SU-DHL-6 (cell line): ENCODE measurements at regions not wholly inside any gene's neighbourhood (a gene's known extent, or its start where the extent isn't known, plus 50 kb on each side); places are given as distances from the start of the nearest gene placed in this dataset.

Experiments used
- H2AFZ ChIP-seq: fragments of 200-600 bp; sonication (generic); 2 replicates; pipeline ENCODE4 v1.6.1; 2014; ENCODE audit warnings: low read depth, mild to moderate bottlenecking, moderate library complexity, mixed read lengths, antibody characterized with exemption, low read length; ENCODE audit not compliant: severe bottlenecking
- H3F3A ChIP-seq: fragments of 200-600 bp; shearing (Covaris generic); 2 replicates; pipeline ENCODE4 v1.6.0; 2016; ENCODE audit warnings: antibody characterized with exemption, mild to moderate bottlenecking; ENCODE audit not compliant: insufficient read depth
- H3K27ac ChIP-seq: fragments of 200-600 bp; sonication (generic); 2 replicates; pipeline ENCODE4 v1.5.1; 2016; ENCODE audit warnings: low read depth, mild to moderate bottlenecking, low read length, moderate library complexity, mixed read lengths
- H3K27me3 ChIP-seq: fragments of 200-600 bp; sonication (generic), shearing (Covaris generic); 2 replicates; pipeline ENCODE4 v1.6.0; 2014; ENCODE audit warnings: mild to moderate bottlenecking, low read length
- H3K36me3 ChIP-seq: fragments of 200-600 bp; sonication (generic); 2 replicates; pipeline ENCODE4 v1.6.1; 2014; ENCODE audit warnings: mild to moderate bottlenecking, low read length, mixed read lengths
- H3K4me2 ChIP-seq: fragments of 300-600, 200-600 bp; shearing (Covaris generic), sonication (generic); 2 replicates; pipeline ENCODE4 v1.6.0; 2014; ENCODE audit warnings: low read length, low read depth, mild to moderate bottlenecking; ENCODE audit not compliant: poor library complexity, severe bottlenecking
- H3K4me3 ChIP-seq: fragments of 200-600 bp; sonication (generic); 2 replicates; pipeline ENCODE4 v1.5.1; 2014; ENCODE audit warnings: antibody characterized with exemption, low read length, mild to moderate bottlenecking, mixed read lengths; ENCODE audit not compliant: insufficient read depth, poor library complexity, severe bottlenecking
- H3K79me2 ChIP-seq: fragments of 200-600 bp; sonication (generic); 2 replicates; pipeline ENCODE4 v1.6.1; 2014; ENCODE audit warnings: mild to moderate bottlenecking, low read length, moderate library complexity; ENCODE audit not compliant: insufficient read depth
- H3K9ac ChIP-seq: fragments of 200-600 bp; sonication (generic); 2 replicates; pipeline ENCODE4 v1.7.0; 2014; ENCODE audit warnings: mild to moderate bottlenecking, low read length
- H3K9me2 ChIP-seq: fragments of 200-600 bp; sonication (generic); replicated peaks from 2 replicates; pipeline ENCODE4 v1.6.1; 2014; ENCODE audit warnings: low read length; ENCODE audit not compliant: insufficient read depth
- H3K9me3 ChIP-seq: fragments of 200-600 bp; sonication (generic); 2 replicates; pipeline ENCODE4 v1.6.1; 2014; ENCODE audit warnings: low read length, mixed read lengths; ENCODE audit not compliant: insufficient read depth
- H4K20me1 ChIP-seq: fragments of 200-600 bp; sonication (generic); 2 replicates; pipeline ENCODE4 v1.6.1; 2014; ENCODE audit warnings: low read depth, mild to moderate bottlenecking, antibody characterized with exemption, low read length, moderate library complexity, mixed read lengths
- CTCF ChIP-seq: fragments of 200-600 bp; sonication (generic); IDR thresholded peaks from one replicate; pipeline ENCODE4 v1.5.1; 2017; ENCODE audit warnings: antibody characterized with exemption, mild to moderate bottlenecking, low read length, moderate library complexity; ENCODE audit not compliant: insufficient read depth, poor library complexity, severe bottlenecking
- EZH2phosphoT487 ChIP-seq: fragments of 200-600 bp; sonication (generic), shearing (Covaris generic); conservative IDR thresholded peaks from 2 replicates; pipeline ENCODE4 v1.6.1; 2018; ENCODE audit warnings: mild to moderate bottlenecking, antibody characterized with exemption, low read length, moderate library complexity, mixed read lengths

GRCh38 chr4:137700751-137701150 lies 168.5 kb upstream of the PCDH18 start:
- Histone ChIP-seq H3K9ac (no peak overlapping the region), H3K9me2 (no peaks in the 10 kb centered on the region), H4K20me1 (no peaks in the 10 kb centered on the region), H3K27me3 (no peaks in the 10 kb centered on the region), H3K79me2 (no peaks in the 10 kb centered on the region), H3F3A (no peaks in the 10 kb centered on the region), H3K4me2 (no peak overlapping the region), H3K4me3 (no peak overlapping the region), H3K27ac (no peak overlapping the region), H3K36me3 (no peaks in the 10 kb centered on the region), H3K9me3 (no peaks in the 10 kb centered on the region), H2AFZ (no peak overlapping the region)
- no peak for TF ChIP-seq CTCF
- TF ChIP-seq EZH2phosphoT487: no peak

- H3K4me2 ChIP-seq: no peak overlapping the region
- no peaks in the 10 kb centered on the region for H3K36me3 ChIP-seq
- H3F3A ChIP-seq: no peaks in the 10 kb centered on the region
- no peaks in the 10 kb centered on the region for H3K79me2 ChIP-seq
- no peak overlapping the region for H2AFZ ChIP-seq
- no peaks in the 10 kb centered on the region for H3K9me3 ChIP-seq
- H4K20me1 ChIP-seq: no peaks in the 10 kb centered on the region
- TF ChIP-seq EZH2phosphoT487 (no peak), CTCF (no peak)
- no peak overlapping the region for H3K9ac ChIP-seq
- no peak overlapping the region for H3K27ac ChIP-seq
- no peaks in the 10 kb centered on the region for H3K27me3 ChIP-seq
- H3K4me3 ChIP-seq: no peak overlapping the region
- no peaks in the 10 kb centered on the region for H3K9me2 ChIP-seq
Observed at GRCh38 chr4:137700072-137700471, 167.8 kb upstream of the PCDH18 start.

DNA sequence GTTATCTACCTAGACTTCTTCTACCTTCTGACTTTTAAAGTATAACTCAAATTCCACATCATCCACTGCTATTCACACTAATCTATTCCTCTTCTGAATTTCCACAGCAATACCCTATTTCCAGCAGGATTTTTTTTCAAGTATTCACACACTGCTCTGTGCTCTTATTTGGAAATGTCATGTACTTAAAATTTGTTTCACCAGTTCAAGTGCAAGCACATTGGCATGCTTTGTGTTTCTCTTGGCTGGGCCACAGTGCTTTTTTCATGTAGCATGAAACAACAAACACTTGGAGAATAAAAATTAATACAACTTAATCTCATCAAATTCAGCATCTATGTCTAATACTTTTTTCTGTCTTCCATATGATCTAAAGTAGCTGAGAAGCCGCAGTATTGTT lies 161.8 kb upstream of the PCDH18 start:
- H3K36me3 ChIP-seq: no peaks in the 10 kb centered on the region
- H2AFZ ChIP-seq: no peak overlapping the region
- no peaks in the 10 kb centered on the region for H4K20me1 ChIP-seq

DNA sequence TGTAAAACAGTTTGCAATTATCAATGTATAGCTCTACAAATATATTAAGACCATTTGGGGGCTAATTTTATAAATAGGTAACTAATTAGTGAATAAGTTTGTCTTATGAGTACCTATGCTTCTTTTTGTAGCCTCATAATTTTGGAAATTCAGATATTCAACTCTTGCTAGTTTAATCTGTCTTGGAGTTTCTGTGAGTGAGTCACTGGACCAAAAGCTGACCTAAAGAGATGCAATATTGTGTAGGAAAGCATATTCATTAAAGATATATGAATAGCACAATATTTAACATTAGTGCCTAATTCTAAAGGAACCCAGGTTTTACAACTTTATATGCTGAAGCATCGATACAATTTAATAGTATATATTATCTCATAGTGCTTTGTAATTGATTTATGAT lies 161.3 kb upstream of the PCDH18 start:
- no peak for TF ChIP-seq CTCF
- no peak for TF ChIP-seq EZH2phosphoT487
- Histone ChIP-seq H3K36me3 (no peaks in the 10 kb centered on the region), H2AFZ (no peak overlapping the region), H3K27ac (no peak overlapping the region), H3K27me3 (no peaks in the 10 kb centered on the region), H3F3A (no peaks in the 10 kb centered on the region), H3K9me2 (no peaks in the 10 kb centered on the region), H3K79me2 (no peaks in the 10 kb centered on the region), H3K9me3 (no peaks in the 10 kb centered on the region), H3K4me2 (no peak overlapping the region), H3K9ac (no peak overlapping the region), H4K20me1 (no peaks in the 10 kb centered on the region), H3K4me3 (no peak overlapping the region)

More for the DNA sequence above, 161.8 kb upstream of the PCDH18 start:
- H3K79me2 ChIP-seq: no peaks in the 10 kb centered on the region
- H3K9ac ChIP-seq: no peak overlapping the region
- no peak overlapping the region for H3K27ac ChIP-seq
- no peaks in the 10 kb centered on the region for H3F3A ChIP-seq
- H3K9me2 ChIP-seq: no peaks in the 10 kb centered on the region
- H3K4me2 ChIP-seq: no peak overlapping the region
- no peaks in the 10 kb centered on the region for H3K9me3 ChIP-seq
- H3K27me3 ChIP-seq: no peaks in the 10 kb centered on the region
- TF ChIP-seq EZH2phosphoT487: no peak
- no peak overlapping the region for H3K4me3 ChIP-seq
